ENCODE measurements at regions not wholly inside any gene's neighbourhood (a gene's known extent, or its start where the extent isn't known, plus 50 kb on each side); places are given as distances from the start of the nearest gene placed in this dataset.
"Not testable (repeated sequence)": the region's sequence is repeated elsewhere in the genome, so short reads cannot be mapped to it uniquely, and the experiment has no call there.

DNA sequence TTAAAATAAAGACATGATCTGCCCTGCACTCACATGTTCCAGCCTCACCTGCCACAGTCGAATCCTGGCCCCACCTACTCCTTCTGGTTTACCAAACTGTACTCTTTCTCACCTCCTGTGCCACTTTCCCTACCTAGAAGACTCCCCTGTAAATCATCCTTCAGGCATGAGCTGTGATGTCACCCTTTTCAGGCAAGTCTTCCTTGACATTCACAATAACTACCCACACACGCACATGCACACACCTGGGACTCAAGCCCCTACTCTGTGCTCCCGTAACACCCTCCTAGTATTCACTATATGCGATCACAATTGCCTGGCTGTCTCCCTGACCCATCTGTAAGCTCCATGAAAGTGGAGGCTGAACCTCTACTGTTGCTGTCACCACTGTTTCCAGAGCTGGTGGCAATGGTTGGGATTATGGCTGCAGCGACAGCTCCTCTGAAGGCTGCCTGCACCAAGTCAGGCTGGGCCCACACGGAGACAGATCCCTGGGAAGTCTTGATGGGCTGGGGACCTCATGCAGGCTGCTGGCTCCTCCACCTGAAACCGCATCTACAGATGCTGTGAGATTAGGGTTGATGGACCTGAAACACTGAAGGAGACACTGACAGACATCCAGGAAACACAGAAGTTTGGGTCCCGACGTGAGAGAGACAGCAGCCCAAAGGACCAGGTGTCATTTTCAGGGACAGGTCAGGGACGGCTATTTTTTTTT, 611.1 kb downstream of the UQCRFS1 start:
- POLR2A ChIA-PET: no interaction called here
- no peak for DNase-seq (ENCODE audit: extremely low spot score)
- CTCF ChIA-PET: interaction anchor here (1.0 kb wide), 1 partner anchor 10 kb away, joined by 3 read pairs; no protein-coding TSS in a partner anchor
- TF ChIP-seq, protein P1, sequence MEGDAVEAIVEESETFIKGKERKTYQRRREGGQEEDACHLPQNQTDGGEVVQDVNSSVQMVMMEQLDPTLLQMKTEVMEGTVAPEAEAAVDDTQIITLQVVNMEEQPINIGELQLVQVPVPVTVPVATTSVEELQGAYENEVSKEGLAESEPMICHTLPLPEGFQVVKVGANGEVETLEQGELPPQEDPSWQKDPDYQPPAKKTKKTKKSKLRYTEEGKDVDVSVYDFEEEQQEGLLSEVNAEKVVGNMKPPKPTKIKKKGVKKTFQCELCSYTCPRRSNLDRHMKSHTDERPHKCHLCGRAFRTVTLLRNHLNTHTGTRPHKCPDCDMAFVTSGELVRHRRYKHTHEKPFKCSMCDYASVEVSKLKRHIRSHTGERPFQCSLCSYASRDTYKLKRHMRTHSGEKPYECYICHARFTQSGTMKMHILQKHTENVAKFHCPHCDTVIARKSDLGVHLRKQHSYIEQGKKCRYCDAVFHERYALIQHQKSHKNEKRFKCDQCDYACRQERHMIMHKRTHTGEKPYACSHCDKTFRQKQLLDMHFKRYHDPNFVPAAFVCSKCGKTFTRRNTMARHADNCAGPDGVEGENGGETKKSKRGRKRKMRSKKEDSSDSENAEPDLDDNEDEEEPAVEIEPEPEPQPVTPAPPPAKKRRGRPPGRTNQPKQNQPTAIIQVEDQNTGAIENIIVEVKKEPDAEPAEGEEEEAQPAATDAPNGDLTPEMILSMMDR (IDR thresholded peaks at IDR 0.05; ENCODE audit: control extremely low read depth, extremely low read depth, low read depth, missing control alignments): no peak

GRCh38 chr19:28598861-28599260, 614.1 kb downstream of the UQCRFS1 start:
- DNase-seq (ENCODE audit: extremely low spot score): no peak
- ChIA-PET POLR2A (no interaction called here), CTCF (no interaction called here)
- TF ChIP-seq, protein P1 (IDR thresholded peaks at IDR 0.05; ENCODE audit: control extremely low read depth, extremely low read depth, low read depth, missing control alignments): no peak

- no peak for DNase-seq (ENCODE audit: extremely low spot score)
- POLR2A ChIA-PET: no interaction called here
- TF ChIP-seq, protein P1 (IDR thresholded peaks at IDR 0.05; ENCODE audit: control extremely low read depth, extremely low read depth, low read depth, missing control alignments): no peak
- CTCF ChIA-PET: interaction anchor here (1.0 kb wide), 1 partner anchor 25 kb away, joined by 3 read pairs; no protein-coding TSS in a partner anchor
These were observed 616.3 kb downstream of the UQCRFS1 start for GRCh38 chr19:28596561-28597071.

DNA sequence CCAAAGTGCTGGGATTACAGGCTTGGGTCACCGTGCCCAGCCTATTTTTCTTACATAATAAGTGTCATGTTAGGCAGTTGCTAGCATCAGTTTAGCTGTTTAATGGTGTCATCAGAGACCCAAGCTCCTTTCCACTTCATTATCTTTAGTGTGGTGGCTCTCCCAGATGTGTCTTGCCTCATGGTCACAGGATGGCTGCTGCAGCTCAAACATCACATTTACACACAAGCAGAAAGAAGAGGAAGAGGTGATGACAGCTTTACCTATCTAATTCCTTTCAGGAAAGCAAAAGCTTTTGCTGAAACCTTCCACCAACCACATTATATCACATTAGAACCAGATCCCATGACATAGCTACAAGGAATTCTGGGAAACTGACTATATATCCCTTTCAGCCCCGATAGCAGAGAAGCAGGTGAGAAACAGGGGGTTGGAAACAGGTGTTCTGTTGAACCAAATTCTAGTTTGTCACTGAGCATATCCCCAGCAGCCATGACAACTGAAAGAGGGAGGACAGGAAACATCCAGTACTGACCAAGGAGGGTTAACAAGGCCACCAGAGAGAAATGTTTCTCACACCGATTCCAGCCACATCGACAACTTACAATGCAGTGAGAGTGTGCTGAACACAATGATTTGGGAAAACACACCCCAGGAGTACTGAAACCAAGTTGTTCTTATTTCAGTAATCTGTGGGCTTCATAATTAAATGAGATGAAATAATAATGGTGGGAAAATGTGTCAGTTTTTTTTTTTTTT, 617.0 kb downstream of the UQCRFS1 start:
- ChIA-PET CTCF (no interaction called here), POLR2A (no interaction called here)
- no peak for DNase-seq (ENCODE audit: extremely low spot score)
- TF ChIP-seq, protein P1 (IDR thresholded peaks at IDR 0.05; ENCODE audit: control extremely low read depth, extremely low read depth, low read depth, missing control alignments): no peak

- CTCF ChIA-PET: no interaction called here
- TF ChIP-seq, protein P1 (IDR thresholded peaks at IDR 0.05; ENCODE audit: control extremely low read depth, extremely low read depth, low read depth, missing control alignments): no peak
- POLR2A ChIA-PET: no interaction called here
- no peak for DNase-seq (ENCODE audit: extremely low spot score)
These were observed 618.2 kb downstream of the UQCRFS1 start for GRCh38 chr19:28594737-28595136.

- DNase-seq (ENCODE audit: extremely low spot score); POLR2A ChIA-PET; CTCF ChIA-PET: not testable (repeated sequence)
These were observed 623.0 kb downstream of the UQCRFS1 start for GRCh38 chr19:28589991-28590411.

DNA sequence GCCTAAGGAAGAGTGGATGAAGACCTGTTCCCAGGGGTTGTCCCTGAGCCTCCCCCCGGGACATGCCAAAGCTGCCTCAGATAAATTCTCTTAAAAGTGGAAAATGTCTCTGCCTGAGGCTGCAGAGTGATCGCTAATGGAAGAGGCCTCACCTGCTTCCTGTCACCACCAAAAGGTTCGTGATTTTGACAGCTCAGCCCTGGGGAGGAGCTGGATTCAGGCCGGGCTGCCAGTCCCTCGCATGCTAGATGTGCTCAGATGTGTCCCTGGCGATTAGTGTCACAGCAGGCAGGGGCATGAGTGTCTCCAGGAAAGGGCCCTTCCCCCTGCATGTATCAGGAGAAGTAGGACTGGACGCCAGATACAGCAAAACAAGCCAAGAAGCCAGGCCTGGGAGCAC, 626.5 kb downstream of the UQCRFS1 start:
- DNase-seq (ENCODE audit: extremely low spot score): no peak
- ChIA-PET POLR2A (no interaction called here), CTCF (no interaction called here)
- TF ChIP-seq, protein P1 (IDR thresholded peaks at IDR 0.05; ENCODE audit: control extremely low read depth, extremely low read depth, low read depth, missing control alignments): no peak
